CD14-positive monocyte (primary cell): ENCODE measurements at regions not wholly inside any gene's neighbourhood (a gene's known extent, or its start where the extent isn't known, plus 50 kb on each side); places are given as distances from the start of the nearest gene placed in this dataset.

Experiments used
- DNase-seq, 3 donors: peaks; one replicate each; pipeline ENCODE4 v3.0.0-alpha.2; 2011 to 2022
- H2AFZ ChIP-seq: 2 replicates; pipeline ENCODE4 v1.6.0; 2012; ENCODE audit warnings: mild to moderate bottlenecking, low read depth, low read length, inconsistent platforms; ENCODE audit not compliant: insufficient read depth, poor library complexity, severe bottlenecking
- H3K27ac ChIP-seq, 2 donors: 1 replicate in 1 of 2; 2 replicates in 1 of 2; pipeline ENCODE4 v1.5.1; 2012 to 2013; ENCODE audit warnings: low read length in 2 of 2, control low read depth in 1 of 2, inconsistent platforms in 1 of 2, low read depth in 1 of 2, mild to moderate bottlenecking in 1 of 2
- H3K27me3 ChIP-seq, 2 donors: one replicate each; pipeline versions ENCODE4 v1.6.0 to v1.6.1; 2011 to 2013; ENCODE audit warnings: low read length in 2 of 2; ENCODE audit not compliant: control insufficient read depth in 2 of 2, insufficient read depth in 2 of 2
- H3K36me3 ChIP-seq, 2 donors: replicated peaks in 1 of 2; 1 replicate in 1 of 2; 2 replicates in 1 of 2; pipeline versions ENCODE4 v1.5.1 to v1.6.1; 2012 to 2013; ENCODE audit warnings: low read length in 2 of 2, control low read depth in 1 of 2, inconsistent platforms in 1 of 2, mild to moderate bottlenecking in 1 of 2; ENCODE audit not compliant: insufficient read depth in 2 of 2, control insufficient read depth in 1 of 2
- H3K4me1 ChIP-seq, 2 donors: 1 replicate in 1 of 2; 2 replicates in 1 of 2; pipeline versions ENCODE4 v1.5.1 to v1.6.1; 2012 to 2013; ENCODE audit warnings: low read length in 2 of 2, control low read depth in 1 of 2, inconsistent platforms in 1 of 2, mild to moderate bottlenecking in 1 of 2, moderate library complexity in 1 of 2; ENCODE audit not compliant: insufficient read depth in 2 of 2, control insufficient read depth in 1 of 2
- H3K4me2 ChIP-seq: replicated peaks from 2 replicates; pipeline ENCODE3; 2012; ENCODE audit warnings: low read length, moderate library complexity, mild to moderate bottlenecking; ENCODE audit not compliant: poor library complexity, severe bottlenecking; ENCODE audit errors: extremely low read depth
- H3K4me3 ChIP-seq, 3 experiments: fragments of 200-600 bp in 1 of 3; sonication (generic) in 1 of 3; replicated peaks in 1 of 3; 1 replicate in 2 of 3; 2 replicates in 1 of 3; pipeline ENCODE4 v1.5.1; 2011 to 2013; ENCODE audit warnings: low read length in 3 of 3, mild to moderate bottlenecking in 3 of 3, control low read depth in 2 of 3, low read depth in 2 of 3, inconsistent platforms in 1 of 3, moderate library complexity in 1 of 3
- H3K79me2 ChIP-seq: 2 replicates; pipeline ENCODE4 v1.6.0; 2012; ENCODE audit warnings: mild to moderate bottlenecking, control low read depth, inconsistent platforms, low read length, moderate library complexity; ENCODE audit not compliant: insufficient read depth
- H3K9ac ChIP-seq: 2 replicates; pipeline ENCODE4 v1.6.0; 2017; ENCODE audit warnings: low read length, mild to moderate bottlenecking; ENCODE audit not compliant: insufficient read depth, poor library complexity, severe bottlenecking
- H3K9me3 ChIP-seq, 2 donors: replicated peaks in 1 of 2; 1 replicate in 1 of 2; 2 replicates in 1 of 2; pipeline versions ENCODE4 v1.5.1 to v1.6.1; 2012 to 2013; ENCODE audit warnings: low read length in 2 of 2, control low read depth in 1 of 2; ENCODE audit not compliant: control insufficient read depth in 1 of 2, insufficient read depth in 1 of 2
- H4K20me1 ChIP-seq: 2 replicates; pipeline ENCODE4 v1.6.0; 2012; ENCODE audit warnings: mild to moderate bottlenecking, low read length, control low read depth, moderate library complexity; ENCODE audit not compliant: insufficient read depth
- H3K27ac Mint-ChIP-seq, 7 donors: one replicate each; pipeline ENCODE4 v1.8.0; 2020; ENCODE audit warnings: mild to moderate bottlenecking in 7 of 7, mixed read lengths in 7 of 7, moderate library complexity in 6 of 7, inconsistent platforms in 2 of 7
- H3K27me3 Mint-ChIP-seq, 3 donors: one replicate each; pipeline ENCODE4 v1.8.0; 2021 to 2022; ENCODE audit warnings: low read depth in 3 of 3, mild to moderate bottlenecking in 3 of 3, mixed read lengths in 3 of 3, moderate library complexity in 3 of 3, inconsistent platforms in 1 of 3
- H3K36me3 Mint-ChIP-seq, 2 donors: one replicate each; pipeline ENCODE4 v1.8.0; 2020; ENCODE audit warnings: mixed read lengths in 2 of 2, inconsistent platforms in 1 of 2, mild to moderate bottlenecking in 1 of 2
- H3K4me1 Mint-ChIP-seq: one replicate; pipeline ENCODE4 v1.8.0; 2020; ENCODE audit warnings: mild to moderate bottlenecking, mixed read lengths
- H3K4me3 Mint-ChIP-seq, 2 donors: one replicate each; pipeline ENCODE4 v1.8.0; 2020; ENCODE audit warnings: mild to moderate bottlenecking in 2 of 2, mixed read lengths in 2 of 2, moderate library complexity in 1 of 2
- H3K9me3 Mint-ChIP-seq, 7 donors: one replicate each; pipeline ENCODE4 v1.8.0; 2020 to 2022; ENCODE audit warnings: mixed read lengths in 7 of 7, mild to moderate bottlenecking in 6 of 7, moderate library complexity in 6 of 7, inconsistent platforms in 2 of 7
- CTCF ChIP-seq: fragments of 200-600 bp; IDR thresholded peaks from one replicate; pipeline ENCODE4 v1.8.0; 2022; ENCODE audit warnings: antibody characterized with exemption, mild to moderate bottlenecking
- WGBS: methylation state at CpG from one replicate; pipeline ENCODE4 v1.1.5; 2013; ENCODE audit warnings: missing lambda C conversion rate; ENCODE audit not compliant: insufficient coverage; 5-methylcytosine and 5-hydroxymethylcytosine counted together
- intact Hi-C, 2 donors: fragments of 100-400 bp; cut with micrococcal nuclease; formaldehyde crosslinking; loops; one replicate each; pipeline versions ENCODE4 v1.15.0 to v1.15.1; 2023

GRCh38 chr13:91214031-91214430 lies 133.5 kb upstream of the MIR17HG start:
- H3K4me2 ChIP-seq: no peak overlapping the region
- DNase-seq: no peak
- peaks cover 11 to 16% of the 10 kb centered on the region in 2 donors for H3K4me1 ChIP-seq
- Mint-ChIP-seq H3K27ac (peak overlapping the region in 1 of 7 donors; percentile 4), H3K9me3 (peaks cover 0 to 3% (median 0%) of the 10 kb centered on the region in 7 donors), H3K4me3 (no peak overlapping the region), H3K36me3 (no peaks in the 10 kb centered on the region), H3K4me1 (peaks cover 56% of the 10 kb centered on the region), H3K27me3 (peaks cover 0 to 1% (median 0%) of the 10 kb centered on the region in 3 donors)
- no peaks in the 10 kb centered on the region for H3K79me2 ChIP-seq
- no peak overlapping the region for H3K4me3 ChIP-seq
- no peak overlapping the region for H2AFZ ChIP-seq
- 0% methylated on average over 1 of the region's 2 CpGs for WGBS
- no peaks in the 10 kb centered on the region for H4K20me1 ChIP-seq
- no peak for TF ChIP-seq CTCF
- H3K27ac ChIP-seq: no peak overlapping the region
- no peaks in the 10 kb centered on the region for H3K27me3 ChIP-seq
- H3K9ac ChIP-seq: no peak overlapping the region
- H3K9me3 ChIP-seq: no peaks in the 10 kb centered on the region
- intact Hi-C loops: no loop called here
- no peaks in the 10 kb centered on the region for H3K36me3 ChIP-seq

GRCh38 chr13:91216928-91217700 lies 130.4 kb upstream of the MIR17HG start:
- Histone ChIP-seq H4K20me1 (no peaks in the 10 kb centered on the region), H3K27me3 (no peaks in the 10 kb centered on the region), H3K79me2 (no peaks in the 10 kb centered on the region), H3K9me3 (no peaks in the 10 kb centered on the region), H2AFZ (no peak overlapping the region), H3K4me1 (peaks cover 11 to 15% of the 10 kb centered on the region in 2 donors), H3K27ac (no peak overlapping the region), H3K36me3 (no peaks in the 10 kb centered on the region), H3K9ac (no peak overlapping the region), H3K4me3 (no peak overlapping the region), H3K4me2 (no peak overlapping the region)
- Mint-ChIP-seq H3K4me3 (peak overlapping the region in 1 of 2 donors; percentile 11), H3K27ac (no peak overlapping the region), H3K36me3 (no peaks in the 10 kb centered on the region), H3K9me3 (peaks cover 0 to 4% (median 0%) of the 10 kb centered on the region in 7 donors), H3K4me1 (peaks cover 47% of the 10 kb centered on the region), H3K27me3 (peaks cover 0 to 3% (median 0%) of the 10 kb centered on the region in 3 donors)
- WGBS: 84% methylated on average over 5 of the region's 12 CpGs
- intact Hi-C loops: no loop called here
- no peak for DNase-seq
- no peak for TF ChIP-seq CTCF
